ENCODE measurements at regions not wholly inside any gene's neighbourhood (a gene's known extent, or its start where the extent isn't known, plus 50 kb on each side); places are given as distances from the start of the nearest gene placed in this dataset.

GRCh38 chr2:8082840-8083239, 599.0 kb upstream of the ID2 start:
- Mint-ChIP-seq H3K27me3 (peaks cover 4% of the 10 kb centered on the region), H3K27ac (no peak overlapping the region), H3K4me1 (ENCODE audit: unreplicated experiment) (no peaks in the 10 kb centered on the region), H3K9me3 (peaks cover 7% of the 10 kb centered on the region), H3K4me3 (no peak overlapping the region), H3K36me3 (no peaks in the 10 kb centered on the region)
- no peak for DNase-seq (ENCODE audit: extremely low spot score, unreplicated experiment)
- TF ChIP-seq CTCF (conservative IDR thresholded peaks at IDR 0.05): no peak

GRCh38 chr2:8086357-8086756, 595.5 kb upstream of the ID2 start:
- Mint-ChIP-seq H3K9me3 (no peaks in the 10 kb centered on the region), H3K4me1 (ENCODE audit: unreplicated experiment) (no peaks in the 10 kb centered on the region), H3K27ac (no peak overlapping the region), H3K27me3 (peaks cover 4% of the 10 kb centered on the region), H3K4me3 (no peak overlapping the region), H3K36me3 (no peaks in the 10 kb centered on the region)
- TF ChIP-seq CTCF (conservative IDR thresholded peaks at IDR 0.05): no peak
- no peak for DNase-seq (ENCODE audit: extremely low spot score, unreplicated experiment)

- no peaks in the 10 kb centered on the region for H3K4me1 Mint-ChIP-seq (ENCODE audit: unreplicated experiment)
- no peak for TF ChIP-seq CTCF (conservative IDR thresholded peaks at IDR 0.05)
- H3K36me3 Mint-ChIP-seq: no peaks in the 10 kb centered on the region
- no peak for DNase-seq (ENCODE audit: extremely low spot score, unreplicated experiment)
- H3K9me3 Mint-ChIP-seq: no peaks in the 10 kb centered on the region
- H3K27me3 Mint-ChIP-seq: peaks cover 4% of the 10 kb centered on the region
- no peak overlapping the region for H3K27ac Mint-ChIP-seq
- H3K4me3 Mint-ChIP-seq: no peak overlapping the region
These were observed 594.9 kb upstream of the ID2 start for GRCh38 chr2:8086796-8087479.

GRCh38 chr2:8087480-8087840, 594.4 kb upstream of the ID2 start:
- Mint-ChIP-seq H3K4me3 (no peak overlapping the region), H3K27ac (no peak overlapping the region), H3K4me1 (ENCODE audit: unreplicated experiment) (no peaks in the 10 kb centered on the region), H3K9me3 (no peaks in the 10 kb centered on the region), H3K27me3 (peaks cover 4% of the 10 kb centered on the region), H3K36me3 (no peaks in the 10 kb centered on the region)
- no peak for DNase-seq (ENCODE audit: extremely low spot score, unreplicated experiment)
- TF ChIP-seq CTCF (conservative IDR thresholded peaks at IDR 0.05): no peak

GRCh38 chr2:8088810-8089209, 593.0 kb upstream of the ID2 start:
- DNase-seq (ENCODE audit: extremely low spot score, unreplicated experiment): no peak
- Mint-ChIP-seq H3K4me1 (ENCODE audit: unreplicated experiment) (no peaks in the 10 kb centered on the region), H3K4me3 (no peak overlapping the region), H3K9me3 (no peaks in the 10 kb centered on the region), H3K27me3 (peaks cover 8% of the 10 kb centered on the region), H3K36me3 (no peaks in the 10 kb centered on the region), H3K27ac (no peak overlapping the region)
- no peak for TF ChIP-seq CTCF (conservative IDR thresholded peaks at IDR 0.05)

GRCh38 chr2:8089596-8089995, 592.3 kb upstream of the ID2 start:
- Mint-ChIP-seq H3K4me3 (no peak overlapping the region), H3K9me3 (no peaks in the 10 kb centered on the region), H3K27ac (no peak overlapping the region), H3K4me1 (ENCODE audit: unreplicated experiment) (no peaks in the 10 kb centered on the region), H3K36me3 (no peaks in the 10 kb centered on the region), H3K27me3 (peaks cover 8% of the 10 kb centered on the region)
- TF ChIP-seq CTCF (conservative IDR thresholded peaks at IDR 0.05): no peak
- DNase-seq (ENCODE audit: extremely low spot score, unreplicated experiment): no peak

Data from type B pancreatic cell (in vitro differentiated cells).